GM23248 (cell line): ENCODE measurements at regions not wholly inside any gene's neighbourhood (a gene's known extent, or its start where the extent isn't known, plus 50 kb on each side); places are given as distances from the start of the nearest gene placed in this dataset.

Experiments
- DNase-seq: peaks from one replicate; pipeline ENCODE4 v3.0.0-alpha.2; 2015
- H2AFZ ChIP-seq: fragments of 200-600 bp; sonication (generic); 2 replicates; pipeline ENCODE4 v1.6.1; 2016; ENCODE audit warnings: antibody characterized with exemption
- H3F3A ChIP-seq: fragments of 200-600 bp; sonication (generic); 2 replicates; pipeline ENCODE4 v1.6.1; 2016; ENCODE audit warnings: mild to moderate bottlenecking, antibody characterized with exemption, mixed run types; ENCODE audit not compliant: insufficient read depth
- H3K27ac ChIP-seq: fragments of 200-600 bp; sonication (generic); 2 replicates; pipeline ENCODE4 v1.5.1; 2016; ENCODE audit warnings: mild to moderate bottlenecking
- H3K27me3 ChIP-seq: fragments of 200-600 bp; sonication (generic); replicated peaks from 2 replicates; pipeline ENCODE4 v1.6.1; 2016; ENCODE audit warnings: mild to moderate bottlenecking; ENCODE audit not compliant: insufficient read depth
- H3K36me3 ChIP-seq: fragments of 200-600 bp; sonication (generic); 2 replicates; pipeline ENCODE4 v1.6.1; 2016; ENCODE audit warnings: low read depth, mild to moderate bottlenecking
- H3K4me1 ChIP-seq: fragments of 200-600 bp; sonication (generic); 2 replicates; pipeline ENCODE4 v1.6.1; 2016; ENCODE audit warnings: mild to moderate bottlenecking; ENCODE audit not compliant: insufficient read depth
- H3K4me2 ChIP-seq: fragments of 200-600 bp; sonication (generic); one replicate; pipeline ENCODE4 v1.6.1; 2016; ENCODE audit warnings: mild to moderate bottlenecking; ENCODE audit not compliant: unreplicated experiment
- H3K4me3 ChIP-seq: fragments of 200-600 bp; sonication (generic); 2 replicates; pipeline ENCODE4 v1.5.1; 2016; ENCODE audit warnings: mild to moderate bottlenecking
- H3K79me2 ChIP-seq: fragments of 200-600 bp; sonication (generic); 2 replicates; pipeline ENCODE4 v1.6.1; 2016; ENCODE audit warnings: mild to moderate bottlenecking; ENCODE audit not compliant: insufficient read depth
- H3K9ac ChIP-seq: fragments of 200-600 bp; sonication (generic); 2 replicates; pipeline ENCODE4 v1.6.1; 2016; ENCODE audit warnings: mild to moderate bottlenecking
- H3K9me2 ChIP-seq: fragments of 200-600 bp; sonication (generic); 2 replicates; pipeline ENCODE4 v1.6.1; 2016; ENCODE audit warnings: mixed run types, mild to moderate bottlenecking, moderate library complexity; ENCODE audit not compliant: insufficient read depth
- H3K9me3 ChIP-seq: fragments of 200-600 bp; sonication (generic); one replicate; pipeline ENCODE4 v1.6.1; 2017; ENCODE audit warnings: low read depth
- H4K20me1 ChIP-seq: fragments of 200-600 bp; sonication (generic); 2 replicates; pipeline ENCODE4 v1.6.0; 2016; ENCODE audit not compliant: insufficient read depth
- EZH2 ChIP-seq: fragments of 200-600 bp; sonication (generic); IDR thresholded peaks from 2 replicates; pipeline ENCODE4 v1.6.1; 2018; ENCODE audit warnings: antibody characterized with exemption, mild to moderate bottlenecking; ENCODE audit not compliant: insufficient read depth, poor library complexity, severe bottlenecking
- EZH2phosphoT487 ChIP-seq: fragments of 200-600 bp; sonication (generic); IDR thresholded peaks from 2 replicates; pipeline ENCODE4 v1.6.1; 2018; ENCODE audit warnings: antibody characterized with exemption, moderate library complexity, mild to moderate bottlenecking, low read depth; ENCODE audit not compliant: insufficient read depth
- WGBS, 2 experiments: methylation state at CpG; one replicate each; pipeline ENCODE4 v1.1.6; 2015 to 2017; ENCODE audit warnings: low lambda C conversion rate in 2 of 2, low coverage in 1 of 2; ENCODE audit errors: missing lambda C conversion rate in 2 of 2; 5-methylcytosine and 5-hydroxymethylcytosine counted together
- in situ Hi-C: fragments of 300-500 bp; cut with MboI; formaldehyde crosslinking; loops from 2 replicates; pipeline ENCODE4 v1.15.0; 2020

GRCh38 chr1:196160066-196160795 lies 448.0 kb downstream of the KCNT2 start:
- Histone ChIP-seq H4K20me1 (no peaks in the 10 kb centered on the region), H3K27ac (peak overlapping the region; percentile 41), H3K27me3 (no peaks in the 10 kb centered on the region), H3K9me3 (no peaks in the 10 kb centered on the region), H3F3A (peaks cover 15% of the 10 kb centered on the region; the same call in 1 of the 2 replicates), H2AFZ (0 out of 2 replicates have a peak overlapping the region, but pooled peaks have one; percentile 44), H3K36me3 (no peaks in the 10 kb centered on the region), H3K9me2 (no peaks in the 10 kb centered on the region), H3K4me3 (peak overlapping the region; percentile 52), H3K9ac (no peak overlapping the region), H3K4me1 (peaks cover 12% of the 10 kb centered on the region), H3K79me2 (no peaks in the 10 kb centered on the region), H3K4me2 (peak overlapping the region; percentile 64)
- DNase-seq, result peak; percentile 93
- no peak for TF ChIP-seq EZH2phosphoT487
- TF ChIP-seq EZH2, result no peak
- in situ Hi-C loops, result loop anchor here (10.0 kb wide), 1 partner anchor 505 kb away; no protein-coding TSS in a partner anchor
- WGBS, 2 experiments, result 9 to 11% methylated on average over 5 of the region's 5 CpGs

DNA sequence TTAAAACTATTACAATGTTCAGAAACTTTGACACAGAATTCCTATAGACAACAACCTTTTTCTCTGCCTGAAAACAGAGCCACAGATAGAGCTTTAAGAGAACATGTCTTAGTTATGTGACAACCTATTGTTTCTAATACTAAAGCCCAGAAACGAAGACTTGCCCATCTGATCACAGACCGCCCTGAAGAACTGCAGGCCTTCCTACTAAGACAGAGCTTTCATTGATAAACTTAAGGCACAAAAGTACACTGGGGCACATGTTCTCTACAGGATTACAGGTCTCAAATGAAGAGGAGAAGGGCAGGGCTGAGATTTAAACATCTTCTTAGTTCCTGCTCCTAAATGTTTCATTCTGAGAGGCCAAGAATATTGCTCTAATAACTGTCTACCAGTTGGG lies 452.7 kb downstream of the KCNT2 start:
- in situ Hi-C loops, result no loop called here
- Histone ChIP-seq H2AFZ (no peak overlapping the region), H3F3A (peaks cover 10% of the 10 kb centered on the region; the same call in 1 of the 2 replicates), H3K9ac (no peak overlapping the region), H3K9me2 (no peaks in the 10 kb centered on the region), H3K4me1 (peaks cover 8% of the 10 kb centered on the region), H3K36me3 (no peaks in the 10 kb centered on the region), H3K4me2 (no peak overlapping the region), H4K20me1 (no peaks in the 10 kb centered on the region), H3K4me3 (no peak overlapping the region), H3K9me3 (no peaks in the 10 kb centered on the region), H3K27me3 (no peaks in the 10 kb centered on the region), H3K79me2 (no peaks in the 10 kb centered on the region), H3K27ac (no peak overlapping the region)
- 91 to 97% methylated on average over 2 of the region's 2 CpGs for WGBS, 2 experiments
- TF ChIP-seq EZH2phosphoT487, result no peak
- TF ChIP-seq EZH2, result no peak
- no peak for DNase-seq

- Histone ChIP-seq H2AFZ (no peak overlapping the region), H3K4me1 (no peaks in the 10 kb centered on the region), H3K4me3 (no peak overlapping the region), H3K79me2 (no peaks in the 10 kb centered on the region), H3F3A (no peaks in the 10 kb centered on the region), H3K9ac (no peak overlapping the region), H3K27me3 (no peaks in the 10 kb centered on the region), H3K4me2 (no peak overlapping the region), H3K36me3 (no peaks in the 10 kb centered on the region), H3K27ac (no peak overlapping the region), H3K9me3 (no peaks in the 10 kb centered on the region), H4K20me1 (no peaks in the 10 kb centered on the region), H3K9me2 (no peaks in the 10 kb centered on the region)
- no peak for TF ChIP-seq EZH2phosphoT487
- TF ChIP-seq EZH2, result no peak
- no peak for DNase-seq
- in situ Hi-C loops, result no loop called here
- 90 to 91% methylated on average over 5 of the region's 5 CpGs for WGBS, 2 experiments
Measured at GRCh38 chr1:196152975-196153374, 455.3 kb downstream of the KCNT2 start.

DNA sequence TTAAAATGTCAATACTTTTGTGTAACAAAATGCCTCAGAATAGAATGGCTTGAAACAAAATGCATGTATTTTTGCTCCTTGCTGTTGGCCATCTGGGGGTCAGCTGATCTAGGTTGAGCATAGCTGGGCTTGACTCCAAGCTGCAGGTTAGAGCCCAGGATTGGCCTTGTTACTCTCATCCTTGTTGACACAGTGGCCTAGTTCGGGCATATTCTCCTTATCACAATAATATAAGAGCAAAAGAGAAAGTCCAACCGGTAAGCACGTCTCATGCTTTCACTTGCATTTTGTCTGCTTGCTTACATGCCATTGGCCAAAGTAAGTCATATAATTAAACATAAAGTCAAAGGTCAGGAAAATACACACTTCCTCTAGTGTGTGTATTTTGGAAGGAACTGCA lies 456.2 kb downstream of the KCNT2 start:
- no peak overlapping the region for H3K27ac ChIP-seq
- no peak for DNase-seq
- no peak overlapping the region for H2AFZ ChIP-seq
- no peak overlapping the region for H3K4me3 ChIP-seq
- H3K79me2 ChIP-seq, result no peaks in the 10 kb centered on the region
- no peak overlapping the region for H3K9ac ChIP-seq
- no peaks in the 10 kb centered on the region for H3F3A ChIP-seq
- H4K20me1 ChIP-seq, result no peaks in the 10 kb centered on the region
- no peaks in the 10 kb centered on the region for H3K4me1 ChIP-seq
- 95 to 97% methylated on average over 3 of the region's 3 CpGs for WGBS, 2 experiments
- H3K4me2 ChIP-seq, result no peak overlapping the region
- no peaks in the 10 kb centered on the region for H3K9me2 ChIP-seq
- no peaks in the 10 kb centered on the region for H3K27me3 ChIP-seq
- H3K9me3 ChIP-seq, result no peaks in the 10 kb centered on the region
- TF ChIP-seq EZH2phosphoT487 (no peak), EZH2 (no peak)
- H3K36me3 ChIP-seq, result no peaks in the 10 kb centered on the region
- in situ Hi-C loops, result no loop called here
